Liver (tissue), 8 donors: ENCODE measurements at regions not wholly inside any gene's neighbourhood (a gene's known extent, or its start where the extent isn't known, plus 50 kb on each side); places are given as distances from the start of the nearest gene placed in this dataset.

ENCODE experiments used
- DNase-seq: peaks from one replicate; pipeline ENCODE4 v3.0.0-alpha.2; 2017; ENCODE audit warnings: low spot score
- H3K27ac ChIP-seq, 2 donors: one replicate each; pipeline ENCODE4 v1.7.0; 2013; ENCODE audit warnings: inconsistent platforms in 2 of 2, low read length in 2 of 2, control low read depth in 1 of 2, low read depth in 1 of 2, mild to moderate bottlenecking in 1 of 2
- H3K27me3 ChIP-seq, 4 donors: one replicate each; pipeline versions ENCODE4 v1.6.1 to v1.7.0; 2013; ENCODE audit warnings: low read length in 3 of 4, inconsistent platforms in 1 of 4, mild to moderate bottlenecking in 1 of 4, moderate library complexity in 1 of 4; ENCODE audit not compliant: control insufficient read depth in 4 of 4, insufficient read depth in 4 of 4
- H3K36me3 ChIP-seq, 4 donors: one replicate each; pipeline versions ENCODE4 v1.6.1 to v1.7.0; 2013; ENCODE audit warnings: low read length in 3 of 4, mild to moderate bottlenecking in 3 of 4, low read depth in 1 of 4, moderate library complexity in 1 of 4; ENCODE audit not compliant: control insufficient read depth in 4 of 4, insufficient read depth in 3 of 4
- H3K4me1 ChIP-seq, 4 donors: one replicate each; pipeline versions ENCODE4 v1.6.1 to v1.7.0; 2013; ENCODE audit warnings: low read length in 3 of 4, mild to moderate bottlenecking in 3 of 4, moderate library complexity in 1 of 4; ENCODE audit not compliant: control insufficient read depth in 4 of 4, insufficient read depth in 4 of 4
- H3K4me3 ChIP-seq, 3 donors: one replicate each; pipeline versions ENCODE4 v1.6.1 to v1.7.0; 2013; ENCODE audit warnings: low read length in 3 of 3, control low read depth in 1 of 3, low read depth in 1 of 3, mild to moderate bottlenecking in 1 of 3
- H3K9ac ChIP-seq, 2 donors: one replicate each; pipeline ENCODE4 v1.7.0; 2013; ENCODE audit warnings: low read length in 2 of 2, mild to moderate bottlenecking in 2 of 2, moderate library complexity in 2 of 2, control low read depth in 1 of 2, low read depth in 1 of 2
- H3K9me3 ChIP-seq, 4 donors: one replicate each; pipeline versions ENCODE4 v1.6.1 to v1.7.0; 2013; ENCODE audit warnings: low read length in 3 of 4; ENCODE audit not compliant: control insufficient read depth in 4 of 4
- ATF3 ChIP-seq: IDR thresholded peaks from 2 replicates; pipeline ENCODE4 v1.6.1; 2016; ENCODE audit warnings: antibody characterized with exemption
- CTCF ChIP-seq: fragments of 150-350 bp; IDR thresholded peaks from 2 replicates; pipeline ENCODE4 v1.5.1; 2017; ENCODE audit warnings: improper control_type of control experiment, low read depth, low read length; ENCODE audit not compliant: missing input control
- EGR1 ChIP-seq, 2 donors: IDR thresholded peaks; 2 replicates each; pipeline ENCODE4 v1.6.1; 2016 to 2018; ENCODE audit warnings: antibody characterized with exemption in 2 of 2, low read depth in 2 of 2
- FOXA1 ChIP-seq: IDR thresholded peaks from 2 replicates; pipeline ENCODE4 v1.6.1; 2016; ENCODE audit warnings: antibody characterized with exemption
- GABPA ChIP-seq, 2 donors: IDR thresholded peaks in 1 of 2; conservative IDR thresholded peaks in 1 of 2; 2 replicates each; pipeline ENCODE4 v1.6.1; 2016; ENCODE audit warnings: antibody characterized with exemption in 2 of 2, mild to moderate bottlenecking in 1 of 2, moderate library complexity in 1 of 2
- HNF4A ChIP-seq, 2 donors: conservative IDR thresholded peaks; 2 replicates each; pipeline ENCODE4 v1.6.1; 2016; ENCODE audit warnings: antibody characterized with exemption in 2 of 2, mild to moderate bottlenecking in 2 of 2
- HNF4G ChIP-seq: IDR thresholded peaks from 2 replicates; pipeline ENCODE4 v1.6.1; 2016; ENCODE audit warnings: antibody characterized with exemption
- JUND ChIP-seq, 2 donors: IDR thresholded peaks; 2 replicates each; pipeline ENCODE4 v1.6.1; 2016; ENCODE audit warnings: antibody characterized with exemption in 2 of 2
- MAX ChIP-seq: IDR thresholded peaks from 2 replicates; pipeline ENCODE4 v1.6.1; 2016; ENCODE audit warnings: antibody characterized with exemption
- NR2F2 ChIP-seq: IDR thresholded peaks from 2 replicates; pipeline ENCODE4 v1.6.1; 2016; ENCODE audit warnings: antibody characterized with exemption
- RAD21 ChIP-seq, 2 donors: IDR thresholded peaks; 2 replicates each; pipeline ENCODE4 v1.6.1; 2016; ENCODE audit warnings: antibody characterized with exemption in 2 of 2, mild to moderate bottlenecking in 2 of 2
- REST ChIP-seq: IDR thresholded peaks from 2 replicates; pipeline ENCODE4 v1.6.1; 2016; ENCODE audit warnings: antibody characterized with exemption, mild to moderate bottlenecking
- SP1 ChIP-seq: IDR thresholded peaks from 2 replicates; pipeline ENCODE4 v1.6.1; 2018; ENCODE audit warnings: antibody characterized with exemption, mild to moderate bottlenecking
- TAF1 ChIP-seq: conservative IDR thresholded peaks from 2 replicates; pipeline ENCODE4 v1.6.1; 2016; ENCODE audit warnings: antibody characterized with exemption, mild to moderate bottlenecking
- YY1 ChIP-seq: IDR thresholded peaks from 2 replicates; pipeline ENCODE4 v1.6.1; 2016; ENCODE audit warnings: antibody characterized with exemption, mild to moderate bottlenecking
- ZBTB33 ChIP-seq: IDR thresholded peaks from 2 replicates; pipeline ENCODE4 v1.6.1; 2016; ENCODE audit warnings: antibody characterized with exemption
- WGBS: extraction: QIAGEN DNeasy Blood & Tissue Kit; methylation state at CpG from one replicate; pipeline ENCODE4 v1.1.7; 2013; 5-methylcytosine and 5-hydroxymethylcytosine counted together
- donor health status: healthy.
- donor health status: healthy.
- donor health status: healthy.
- donor health status: healthy.
- donor health status: healthy.

- Histone ChIP-seq H3K4me1 (no peaks in the 10 kb centered on the region), H3K36me3 (no peaks in the 10 kb centered on the region), H3K27me3 (peaks cover 0 to 7% (median 0%) of the 10 kb centered on the region in 4 donors), H3K9ac (no peak overlapping the region), H3K4me3 (no peak overlapping the region), H3K9me3 (peaks cover 0 to 4% (median 0%) of the 10 kb centered on the region in 4 donors), H3K27ac (no peak overlapping the region)
- TF ChIP-seq YY1 (no peak), EGR1 (IDR thresholded peaks at IDR 0.05; ENCODE audit: low read depth in 2 of 2) (no peak), FOXA1 (no peak), HNF4G (no peak), CTCF (no peak), ZBTB33 (no peak), REST (no peak), TAF1 (no peak), SP1 (no peak), RAD21 (IDR thresholded peaks at IDR 0.05) (no peak), MAX (no peak), NR2F2 (no peak), HNF4A (conservative IDR thresholded peaks at IDR 0.05) (no peak), JUND (IDR thresholded peaks at IDR 0.05) (no peak), ATF3 (no peak)
- no peak for DNase-seq
- 75% methylated on average over 6 of the region's 6 CpGs for WGBS
These were observed 72.2 kb upstream of the MEIS1 start for GRCh38 chr2:66362701-66363100.

GRCh38 chr2:66346231-66346664 is 88.7 kb upstream of the MEIS1 start:
- Histone ChIP-seq H3K9me3 (peaks cover 0 to 2% (median under 1%) of the 10 kb centered on the region in 4 donors), H3K9ac (no peak overlapping the region), H3K36me3 (no peaks in the 10 kb centered on the region), H3K27me3 (no peaks in the 10 kb centered on the region), H3K4me3 (no peak overlapping the region), H3K27ac (no peak overlapping the region), H3K4me1 (no peaks in the 10 kb centered on the region)
- WGBS: 23% methylated on average over 4 of the region's 4 CpGs
- TF ChIP-seq RAD21 (IDR thresholded peaks at IDR 0.05) (no peak), GABPA (IDR thresholded peaks at IDR 0.05 in 1 of 2, conservative IDR thresholded peaks at IDR 0.05 in 1 of 2) (no peak), HNF4G (no peak)
- no peak for DNase-seq
